Renal cortex interstitium (tissue), 11 donors: ENCODE measurements at regions not wholly inside any gene's neighbourhood (a gene's known extent, or its start where the extent isn't known, plus 50 kb on each side); places are given as distances from the start of the nearest gene placed in this dataset.

Source experiments
- DNase-seq, 11 donors: peaks; one replicate each; pipeline ENCODE4 v3.0.0-alpha.2; 2013; ENCODE audit warnings: low read depth in 9 of 11, low spot score in 4 of 11; ENCODE audit errors: extremely low read depth in 1 of 11

DNA sequence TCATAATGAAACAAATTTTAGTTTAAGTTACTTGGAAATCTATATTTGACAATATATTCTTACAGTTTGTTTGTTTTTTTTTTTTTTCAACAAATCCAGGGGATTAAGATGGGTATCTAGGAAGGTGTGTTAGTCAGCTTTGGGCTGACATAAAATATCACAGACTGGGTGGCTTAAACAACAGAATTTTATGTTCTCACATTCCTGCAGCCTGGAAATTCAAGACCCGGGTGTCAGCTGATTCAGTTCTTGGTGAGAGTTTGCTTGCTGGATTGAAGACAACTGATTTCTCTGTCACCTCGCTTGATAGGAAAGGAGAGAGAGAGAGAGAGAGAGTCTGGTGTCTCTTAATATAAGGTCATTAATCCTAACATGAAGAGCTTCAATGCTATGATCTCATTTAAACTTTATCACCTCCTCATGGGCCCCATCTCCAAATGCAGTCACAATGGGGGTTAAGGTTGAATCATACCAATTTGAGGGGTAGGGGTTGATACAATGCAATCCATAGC lies 465.2 kb downstream of the CENPC start:
- DNase-seq, result peak in 1 of 11 donors; percentile 1

DNA sequence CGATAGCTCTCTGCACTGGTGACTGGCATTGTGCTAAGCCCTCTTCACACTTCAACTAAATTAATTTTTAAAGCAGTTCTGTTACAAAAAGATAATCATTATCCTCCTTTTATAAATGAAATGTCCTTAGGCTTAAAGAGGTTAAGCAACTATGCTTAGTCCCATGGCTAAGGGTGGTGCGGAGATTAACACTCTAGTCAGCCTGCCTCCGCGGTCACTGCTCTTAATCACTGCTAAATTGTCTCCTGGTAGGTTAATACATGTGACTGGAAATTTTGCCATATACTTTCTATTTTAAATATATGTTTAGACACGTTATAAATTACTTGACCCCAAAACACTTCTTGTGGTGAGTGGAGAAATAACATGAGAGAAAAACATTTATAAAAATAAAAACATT lies 473.7 kb downstream of the CENPC start:
- no peak for DNase-seq

DNA sequence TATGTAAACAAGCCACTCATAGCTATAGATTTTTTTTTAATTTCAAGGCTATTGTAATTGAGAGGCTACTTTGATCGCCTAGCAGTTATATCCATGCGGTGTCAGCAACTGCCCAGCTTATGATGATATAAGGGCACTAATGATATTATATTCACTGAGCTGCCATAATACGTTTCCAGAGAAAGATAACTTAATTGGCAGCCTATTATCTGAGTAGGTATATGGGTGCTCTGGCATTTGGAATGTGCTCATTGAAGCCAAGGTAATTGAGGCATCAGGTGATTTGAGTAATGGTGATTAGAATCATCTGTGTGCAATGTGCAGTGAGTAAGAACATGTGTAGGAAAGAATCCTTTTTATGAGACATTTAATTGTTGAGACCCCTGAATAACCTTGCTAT lies 490.0 kb downstream of the CENPC start:
- DNase-seq, result no peak

DNA sequence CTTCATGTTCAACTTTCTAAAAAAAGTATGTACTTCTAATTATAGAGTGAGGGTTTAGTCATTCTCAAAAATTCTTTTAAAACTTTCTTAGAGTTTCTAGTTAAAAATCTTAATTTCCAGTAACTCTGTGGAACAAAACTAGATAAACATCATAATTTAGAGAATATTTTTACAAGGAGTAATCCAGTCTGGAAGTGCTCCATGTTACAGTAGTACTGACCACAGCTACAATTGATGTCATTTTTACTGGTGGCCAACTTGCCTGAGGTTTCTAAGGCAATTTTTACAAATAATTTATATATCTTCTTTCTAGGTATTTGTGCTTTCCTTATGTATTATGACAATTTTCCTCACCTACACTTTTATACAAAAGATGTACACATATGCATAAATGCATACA lies 490.4 kb downstream of the CENPC start:
- DNase-seq, result no peak

DNA sequence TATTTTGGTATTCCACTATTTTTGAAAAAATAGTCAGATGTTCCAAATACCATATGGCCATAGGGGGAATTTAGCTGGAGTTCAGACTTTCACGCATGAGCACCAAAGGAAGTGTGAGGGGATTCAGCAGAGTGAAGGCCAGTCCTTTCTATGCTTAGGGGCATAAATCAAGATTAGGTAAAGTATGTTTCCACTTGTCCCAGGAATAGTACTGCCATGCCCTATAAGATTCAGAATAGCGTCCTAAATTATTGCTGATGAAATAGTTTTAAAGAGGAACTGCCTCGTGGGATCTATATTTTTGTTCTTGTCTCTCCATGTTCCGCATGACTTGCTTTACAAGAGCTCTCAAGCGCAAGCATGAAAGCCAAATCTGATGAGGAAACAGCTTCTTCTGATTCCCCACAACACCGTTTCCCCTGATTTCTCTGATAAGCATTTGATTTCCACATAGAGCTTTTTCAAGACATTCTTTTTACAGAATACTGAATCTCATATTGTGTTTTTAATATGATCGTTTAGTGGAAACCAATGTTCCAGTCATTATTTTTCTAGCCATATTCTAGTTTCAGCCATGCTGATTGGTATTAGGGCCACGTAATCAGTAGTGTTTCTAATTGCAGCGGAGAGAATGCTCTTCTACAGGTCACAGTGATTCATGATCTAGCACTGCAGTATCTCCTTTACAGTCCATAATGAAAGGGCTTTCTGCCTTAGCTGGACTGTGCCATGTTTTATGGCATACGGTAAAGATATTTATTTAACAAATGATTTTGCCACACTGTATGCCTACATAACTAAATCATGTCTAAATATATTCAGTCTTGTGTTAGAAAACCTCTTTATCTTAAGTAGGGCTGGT lies 492.3 kb downstream of the CENPC start:
- DNase-seq, result no peak

DNA sequence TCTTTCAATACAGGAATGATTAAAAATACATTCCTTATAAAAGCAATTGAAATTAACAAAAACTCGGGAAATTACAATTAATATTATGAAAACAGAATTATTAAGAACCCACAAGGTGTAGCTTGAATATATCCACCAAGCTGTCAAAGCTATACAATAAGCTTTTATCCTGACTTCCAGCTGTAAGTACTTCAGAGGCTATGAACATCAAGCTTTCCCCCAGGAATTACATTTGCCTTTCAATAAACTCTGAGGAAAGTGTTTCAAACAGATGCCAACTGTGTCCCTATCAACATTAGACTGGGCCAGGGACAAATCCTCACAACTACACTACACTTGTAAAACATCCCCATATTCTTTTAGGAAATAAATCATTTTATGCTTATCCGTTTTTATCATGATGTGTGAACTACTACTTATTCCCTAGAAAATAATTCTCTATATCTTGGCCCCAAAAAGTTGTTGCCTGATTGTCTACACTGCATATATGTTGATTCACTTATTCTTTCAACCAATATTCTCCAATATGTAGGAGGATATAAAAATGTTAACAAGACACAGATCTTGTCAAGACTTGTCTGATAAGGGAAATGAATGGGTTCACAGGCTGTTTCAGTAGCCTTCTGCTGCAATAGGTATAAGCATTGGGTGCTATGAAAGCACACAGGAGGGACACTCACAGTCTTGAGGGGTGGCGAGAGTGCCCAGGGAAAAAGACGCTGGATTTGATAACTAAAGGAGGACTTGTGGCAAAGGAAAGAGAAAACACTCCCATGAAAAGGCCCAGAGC lies 494.1 kb downstream of the CENPC start:
- DNase-seq, result no peak

DNA sequence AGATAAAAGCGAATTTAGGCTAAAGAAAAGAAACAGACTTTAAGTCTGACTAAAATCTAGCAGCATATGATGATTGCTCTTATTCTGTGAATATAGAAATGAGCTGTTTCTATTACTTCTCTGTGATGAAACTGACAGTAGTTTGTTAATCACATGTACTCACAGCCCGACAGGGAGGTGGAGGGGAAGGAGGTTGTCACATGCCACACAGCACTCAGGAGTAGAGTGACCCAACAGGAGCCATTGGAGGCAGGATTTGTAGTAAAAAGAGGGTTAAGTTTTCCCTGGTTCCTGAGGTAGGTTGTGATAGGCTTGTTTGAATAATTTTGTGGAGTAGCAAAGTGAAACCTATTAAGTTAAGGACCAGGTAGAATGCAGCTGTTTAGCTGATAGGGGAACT lies 495.9 kb downstream of the CENPC start:
- DNase-seq, result no peak

DNA sequence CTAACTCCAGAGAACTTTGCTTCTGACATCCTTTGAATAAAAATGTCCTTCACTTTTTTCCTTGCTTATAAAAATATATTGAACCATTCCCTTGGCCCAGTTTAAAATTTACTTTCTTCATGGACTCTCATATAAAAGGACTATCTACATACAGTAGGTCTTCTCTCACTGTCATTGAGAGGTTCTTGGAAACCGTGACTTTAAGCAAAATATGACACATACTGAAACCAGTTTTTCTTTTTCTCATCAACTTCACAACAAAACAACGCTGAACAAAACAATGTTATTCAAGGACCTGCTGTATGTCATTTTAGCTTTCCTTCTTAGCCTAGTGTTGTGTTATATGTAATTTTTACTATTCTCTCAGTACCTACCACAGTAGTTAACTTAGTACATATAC lies 496.8 kb downstream of the CENPC start:
- no peak for DNase-seq

DNA sequence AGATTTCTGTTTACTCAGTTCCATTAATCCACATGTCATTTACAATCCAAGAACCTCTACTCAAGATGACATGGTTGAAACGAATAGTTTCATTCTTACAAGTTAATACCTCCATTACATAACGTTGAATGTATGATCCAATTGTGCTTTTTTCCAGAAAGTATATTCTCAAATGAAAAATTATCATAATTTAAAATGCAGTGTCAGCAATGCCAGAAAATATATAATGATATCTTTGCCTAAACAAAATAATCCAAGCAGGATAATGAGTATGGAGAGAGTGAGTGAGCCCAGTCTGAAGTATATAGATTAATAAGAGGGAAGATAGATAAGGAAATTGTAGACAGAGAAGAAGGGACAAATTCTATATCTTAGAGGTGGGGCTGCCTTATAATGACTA lies 505.0 kb downstream of the CENPC start:
- DNase-seq, result no peak

DNA sequence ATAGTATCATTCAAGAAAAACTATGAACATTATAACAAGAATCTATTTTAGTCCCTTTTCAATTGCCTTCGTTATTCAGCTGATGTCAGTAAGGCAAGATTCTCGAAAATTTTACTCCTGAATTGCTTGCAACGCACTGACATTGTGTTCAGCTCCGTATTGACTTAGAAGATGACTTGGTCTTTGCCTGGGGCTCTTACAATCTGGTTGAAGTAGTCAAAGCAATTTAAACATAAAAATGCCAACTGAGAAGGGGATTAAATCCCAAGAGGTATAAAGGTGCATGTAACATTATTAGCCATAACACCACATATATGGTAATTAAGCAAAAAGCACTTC lies 507.1 kb downstream of the CENPC start:
- DNase-seq, result no peak

DNA sequence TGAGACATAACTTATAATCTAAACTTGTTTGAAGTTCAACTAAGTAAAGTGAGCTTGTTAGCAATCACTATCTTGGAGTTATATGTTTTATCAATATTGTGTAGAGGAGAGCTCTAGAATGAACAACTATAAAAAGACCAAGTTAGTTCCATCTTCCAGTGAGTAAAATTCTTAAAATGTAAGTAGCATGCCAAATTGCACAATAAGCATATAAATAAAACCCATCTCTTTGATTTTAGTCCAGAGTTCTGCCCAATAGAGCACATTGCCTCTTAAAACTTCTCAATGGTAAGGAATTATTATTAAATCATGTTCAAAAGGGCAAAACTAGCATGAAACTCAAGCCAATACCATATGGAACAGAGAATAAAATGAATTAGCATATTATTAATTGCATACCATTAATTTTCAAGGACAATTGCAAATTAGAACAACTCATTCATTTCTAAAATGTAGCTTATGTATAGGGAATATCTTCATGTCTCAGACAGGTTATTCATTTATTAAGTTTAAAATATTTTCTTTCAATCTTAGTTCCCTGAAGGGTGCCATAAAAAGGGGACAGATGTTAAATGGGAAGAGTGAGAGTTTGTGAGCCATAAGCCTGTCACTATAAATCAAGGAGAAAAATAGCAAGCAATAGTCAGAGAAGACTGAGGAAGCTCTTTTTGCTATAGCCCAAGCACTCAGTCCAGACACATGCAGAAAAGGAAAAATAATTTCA lies 507.6 kb downstream of the CENPC start:
- no peak for DNase-seq

DNA sequence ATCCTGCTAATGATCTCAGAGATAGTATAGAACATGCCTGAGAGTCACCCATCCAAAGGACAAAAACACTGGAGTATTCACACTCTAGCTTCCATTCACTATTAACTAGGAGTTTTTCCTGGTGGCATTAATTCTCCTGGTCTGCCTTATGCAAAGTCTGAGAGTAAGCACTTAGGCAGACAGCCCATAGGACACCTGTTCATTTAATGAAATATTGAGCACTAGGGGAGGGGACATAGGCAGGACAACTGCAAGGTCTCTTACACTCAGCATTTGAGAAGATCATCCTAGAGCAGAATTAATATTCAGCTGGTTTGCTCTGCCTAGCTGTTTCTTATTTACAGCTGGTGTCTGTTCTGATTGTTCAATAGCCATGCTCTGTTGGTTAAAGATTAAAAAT lies 508.5 kb downstream of the CENPC start:
- DNase-seq, result no peak

DNA sequence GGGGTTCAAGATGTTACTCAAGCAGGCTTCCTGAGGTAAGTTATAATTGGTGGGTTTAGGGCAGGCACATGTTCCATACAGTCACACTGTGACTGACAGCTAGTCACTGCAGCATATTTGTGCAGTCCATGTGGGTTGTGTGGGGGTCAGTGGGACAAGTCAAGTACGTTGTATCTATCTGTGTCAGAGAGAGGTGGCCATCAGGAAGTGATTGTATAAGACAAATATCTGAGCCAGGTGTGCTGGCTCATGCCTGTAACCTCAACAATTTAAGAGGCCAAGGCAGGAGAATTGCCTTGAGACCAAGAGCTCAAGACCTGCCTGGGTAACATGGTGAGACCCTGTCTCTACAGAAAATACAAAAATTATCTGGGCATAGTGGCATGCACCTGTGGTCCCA lies 509.3 kb downstream of the CENPC start:
- DNase-seq, result no peak

DNA sequence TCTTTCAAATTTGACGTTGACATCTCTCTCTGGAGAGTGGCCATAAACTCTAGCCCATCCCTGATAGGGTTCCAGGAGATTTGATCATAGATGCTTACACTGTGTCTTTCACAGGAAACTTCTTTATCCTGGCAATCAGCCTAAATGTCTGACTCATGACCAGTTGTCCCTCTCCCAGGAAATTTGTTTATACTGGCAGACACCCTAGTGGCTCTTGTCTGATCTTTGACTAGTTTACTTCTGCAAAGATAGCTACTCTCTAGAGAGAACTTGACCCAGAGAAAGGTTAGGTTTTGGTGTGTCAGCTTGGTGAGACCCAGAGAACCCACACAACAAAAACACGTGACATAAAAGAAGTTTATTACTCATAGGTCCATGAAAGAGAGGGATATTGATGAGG lies 509.8 kb downstream of the CENPC start:
- DNase-seq, result no peak

DNA sequence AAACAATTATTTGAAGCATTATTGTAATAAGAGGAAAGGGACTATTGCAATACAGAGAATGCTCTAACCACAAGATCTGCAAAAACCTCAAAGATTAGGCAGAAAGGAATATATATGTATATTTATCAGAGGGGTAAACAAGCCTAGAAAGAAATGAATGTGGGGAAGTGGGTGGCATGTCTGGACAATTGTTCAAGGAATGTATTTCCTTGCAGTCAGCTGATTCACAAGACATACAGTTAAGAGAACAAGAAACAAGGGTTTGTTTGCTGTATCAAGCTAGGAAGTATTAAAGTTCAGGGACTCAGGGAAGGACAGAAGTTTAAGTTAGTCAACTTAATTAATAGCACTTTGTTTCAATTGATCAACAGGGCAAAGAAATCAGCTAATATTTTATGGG lies 514.7 kb downstream of the CENPC start:
- no peak for DNase-seq

DNA sequence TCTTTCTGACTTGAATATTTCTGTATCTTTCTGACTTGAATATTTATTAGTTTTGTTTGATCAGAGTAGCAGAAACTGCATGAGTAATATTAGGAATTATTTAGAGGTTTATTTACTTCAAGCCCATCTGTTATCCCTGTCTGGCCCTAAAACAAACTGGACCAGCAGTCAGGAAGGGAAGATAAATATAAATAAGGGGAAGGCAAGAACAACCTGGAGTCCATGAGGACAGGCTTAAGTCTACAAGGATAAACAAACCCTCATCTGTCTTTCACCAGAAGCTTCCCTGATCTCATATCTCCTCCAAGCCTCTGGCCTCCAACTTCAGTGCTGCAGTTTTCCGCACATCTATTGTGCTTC lies 524.9 kb downstream of the CENPC start:
- no peak for DNase-seq

DNA sequence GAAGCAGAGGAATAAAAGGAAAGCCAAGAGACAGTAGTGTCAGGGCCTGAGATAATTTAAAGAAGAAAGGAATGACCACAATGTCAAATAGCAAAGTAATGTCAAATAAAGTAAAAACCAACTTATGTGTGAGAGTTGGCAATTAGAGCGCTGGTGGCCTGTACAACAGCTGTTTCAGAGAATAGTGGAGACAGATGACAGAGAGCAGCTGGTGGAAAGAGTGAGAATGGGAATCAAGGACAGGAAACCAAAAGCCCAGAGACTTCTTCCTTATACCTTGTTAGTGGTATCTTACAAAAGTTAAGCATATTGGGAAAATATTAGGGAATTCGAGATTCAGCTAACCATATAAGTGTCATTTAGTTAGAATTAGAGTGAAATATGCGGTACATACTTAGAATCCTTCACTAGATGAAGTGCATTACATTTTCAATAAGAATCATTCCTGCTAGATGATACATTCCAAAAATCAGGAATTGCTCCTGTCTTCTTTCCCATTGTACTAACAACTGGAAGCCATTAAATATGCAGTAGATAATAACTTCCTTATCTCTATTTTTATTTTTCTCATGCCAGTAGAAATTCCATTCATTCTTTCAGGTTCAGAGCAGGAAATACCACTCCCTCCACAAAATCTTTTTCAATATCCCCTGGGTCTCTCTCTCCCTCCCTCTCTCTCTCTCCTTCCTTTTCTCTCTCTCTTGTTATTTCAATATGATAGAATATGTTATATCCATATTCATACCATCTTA lies 525.4 kb downstream of the CENPC start:
- DNase-seq, result peak in 6 of 11 donors; percentile 16 to 37 (median 22)

DNA sequence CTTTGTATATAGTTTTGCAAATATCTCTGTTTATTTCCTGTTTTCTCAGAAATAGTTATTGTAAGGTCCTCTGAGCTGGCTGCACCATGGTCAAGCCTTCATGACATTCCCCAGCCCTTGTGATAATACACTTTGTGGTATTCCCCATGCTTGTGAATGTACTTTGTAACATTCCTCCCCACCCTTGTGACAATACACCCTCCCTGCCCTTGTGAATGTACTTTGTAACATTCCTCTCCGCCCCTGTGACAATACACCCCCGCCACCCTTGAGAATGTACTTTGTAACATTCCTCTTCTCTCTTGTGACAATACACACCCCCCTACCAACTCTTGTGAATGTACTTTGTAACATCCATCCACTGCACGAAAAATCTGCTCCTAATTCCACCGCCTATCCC lies 530.7 kb downstream of the CENPC start:
- DNase-seq, result no peak

DNA sequence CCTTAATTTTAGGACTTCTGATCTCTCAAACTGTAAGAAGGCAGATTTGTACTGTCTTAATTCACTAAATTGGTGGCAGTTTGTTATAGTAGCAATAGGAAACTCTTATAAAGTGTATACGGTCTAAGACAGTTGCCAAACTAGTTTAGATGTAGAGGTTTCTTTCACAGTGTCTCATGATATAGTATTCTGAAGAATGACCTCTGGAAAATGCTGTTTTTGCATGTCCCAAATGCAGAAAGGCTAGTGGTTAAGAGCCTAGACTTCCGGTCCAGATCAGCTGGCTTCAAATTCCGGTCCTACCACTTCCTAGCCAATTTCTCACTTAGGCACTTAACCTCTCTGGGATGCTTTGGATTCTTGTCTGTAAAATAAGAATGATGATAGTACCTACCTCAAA lies 538.5 kb downstream of the CENPC start:
- no peak for DNase-seq
